NCI-H2029 treated with DMSO at 0.1 percent for 48 hours (cell line): ENCODE measurements at regions not wholly inside any gene's neighbourhood (a gene's known extent, or its start where the extent isn't known, plus 50 kb on each side); places are given as distances from the start of the nearest gene placed in this dataset.
A peak's percentile ranks its signal among the peaks of the same experiment; 100 is the strongest.

Experiments
- DNase-seq: peaks from one replicate; lab custom pipeline; 2025; lab: John Stamatoyannopoulos, UW

DNA sequence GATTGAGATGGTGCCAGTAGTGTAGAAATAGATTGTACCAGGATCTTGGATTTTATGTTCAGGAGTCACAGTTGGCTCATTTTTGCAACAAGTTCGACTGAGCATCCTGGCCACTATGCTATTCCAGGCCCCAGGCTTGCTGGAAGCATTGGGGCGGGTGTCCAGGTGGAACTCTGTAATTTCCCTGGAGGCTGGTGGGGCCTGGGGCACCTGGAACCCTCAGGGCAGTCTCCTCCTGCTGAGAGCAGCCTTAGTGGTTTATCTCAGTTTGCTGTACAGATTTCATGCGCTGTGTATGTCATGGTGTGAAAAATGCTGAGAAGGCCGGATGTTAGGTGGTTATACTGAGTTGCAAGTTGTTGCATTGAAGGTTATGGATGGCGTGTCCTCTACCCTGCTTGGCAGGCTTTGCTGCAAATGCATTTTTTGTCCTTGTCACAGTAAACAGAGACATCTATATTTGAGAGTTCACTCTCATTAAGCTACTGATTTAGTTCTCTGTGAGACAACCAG is 135.1 kb upstream of the MYLIP start:
- DNase-seq, result no peak

DNA sequence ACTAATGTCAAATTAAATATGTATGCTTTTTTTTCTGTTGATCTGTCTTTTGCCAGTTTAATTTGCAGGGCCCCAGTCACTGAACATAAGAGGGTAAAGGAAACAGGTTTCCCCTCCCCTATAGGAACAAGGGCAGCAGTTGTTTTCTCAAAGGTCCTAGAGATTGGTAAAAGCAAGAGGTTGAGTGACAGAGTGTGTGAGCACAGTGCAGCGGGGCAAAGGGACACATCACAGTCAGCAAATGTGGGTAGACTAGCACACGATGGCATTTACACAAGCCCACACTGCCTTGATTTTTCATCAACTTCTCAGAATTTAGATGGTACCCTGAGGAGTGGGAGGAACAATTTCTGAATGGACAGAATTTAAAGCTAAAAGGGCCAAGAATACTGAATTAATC is 138.7 kb upstream of the MYLIP start:
- peak; percentile 86 for DNase-seq

DNA sequence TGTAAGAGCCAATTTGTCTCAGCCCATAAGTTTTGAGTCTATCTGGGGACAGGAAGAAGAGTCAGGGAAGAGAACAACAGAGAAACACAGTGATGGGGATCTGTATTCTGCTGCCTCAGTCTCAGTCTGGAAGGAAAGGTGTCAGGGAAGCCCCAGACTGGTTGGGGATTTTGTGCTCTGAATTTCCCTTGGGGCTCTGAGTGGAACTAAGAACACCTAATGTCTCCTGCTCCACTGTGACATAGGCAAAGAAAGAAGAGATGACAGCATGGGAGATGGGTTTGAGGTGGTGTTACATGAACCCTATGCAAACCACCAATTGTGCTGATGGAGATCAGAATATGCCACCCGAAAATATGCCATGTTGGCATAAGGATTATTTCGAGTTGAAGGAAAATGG is 139.5 kb upstream of the MYLIP start:
- DNase-seq, result no peak

DNA sequence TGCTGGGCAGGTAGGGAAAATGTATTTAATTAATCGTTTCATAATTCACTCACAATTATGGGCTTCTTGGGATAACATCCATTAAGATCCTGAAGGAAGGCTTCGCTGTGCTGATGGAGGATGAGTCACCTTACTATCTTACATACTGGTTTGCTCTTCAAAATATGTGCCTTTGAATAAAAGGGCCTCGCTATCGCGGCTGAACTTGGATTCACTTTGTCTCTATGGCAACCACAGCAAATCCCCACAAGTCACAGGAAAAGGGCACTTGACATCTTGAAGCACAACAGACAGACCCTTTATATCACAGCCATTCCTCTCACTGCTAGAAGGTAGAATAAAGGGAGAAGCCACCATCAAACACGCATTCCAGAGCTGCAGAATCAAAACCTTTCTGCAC is 141.3 kb upstream of the MYLIP start:
- peak; percentile 90 for DNase-seq

DNA sequence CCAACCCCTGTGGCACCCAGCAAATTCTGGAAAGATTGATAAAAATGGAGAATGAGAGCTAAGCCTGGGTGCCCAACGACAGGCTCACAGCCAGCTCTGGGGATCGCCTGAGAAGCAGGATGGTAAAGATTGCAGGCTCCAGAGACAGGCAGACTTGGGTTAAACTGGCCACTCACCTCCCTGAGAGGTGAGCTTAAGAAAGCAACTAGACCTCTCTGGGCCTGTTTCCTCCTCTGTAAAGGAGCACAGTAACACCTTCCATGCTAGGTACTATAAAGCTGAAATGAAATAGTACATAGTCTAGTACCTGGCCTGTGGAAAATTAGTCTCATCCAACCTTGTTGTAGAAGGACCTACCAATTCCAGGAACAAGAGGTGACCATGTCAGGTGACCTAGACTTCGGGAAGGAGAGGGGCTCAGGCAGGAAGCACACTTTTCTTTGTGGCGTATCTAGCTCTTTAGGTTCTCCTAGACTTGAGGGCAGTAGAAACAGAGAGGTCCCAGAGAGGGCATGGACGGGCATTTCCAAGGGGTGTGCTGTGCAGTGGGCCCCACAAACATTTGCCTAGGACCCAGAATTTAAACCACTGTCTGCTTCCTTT is 142.8 kb upstream of the MYLIP start:
- no peak for DNase-seq

DNA sequence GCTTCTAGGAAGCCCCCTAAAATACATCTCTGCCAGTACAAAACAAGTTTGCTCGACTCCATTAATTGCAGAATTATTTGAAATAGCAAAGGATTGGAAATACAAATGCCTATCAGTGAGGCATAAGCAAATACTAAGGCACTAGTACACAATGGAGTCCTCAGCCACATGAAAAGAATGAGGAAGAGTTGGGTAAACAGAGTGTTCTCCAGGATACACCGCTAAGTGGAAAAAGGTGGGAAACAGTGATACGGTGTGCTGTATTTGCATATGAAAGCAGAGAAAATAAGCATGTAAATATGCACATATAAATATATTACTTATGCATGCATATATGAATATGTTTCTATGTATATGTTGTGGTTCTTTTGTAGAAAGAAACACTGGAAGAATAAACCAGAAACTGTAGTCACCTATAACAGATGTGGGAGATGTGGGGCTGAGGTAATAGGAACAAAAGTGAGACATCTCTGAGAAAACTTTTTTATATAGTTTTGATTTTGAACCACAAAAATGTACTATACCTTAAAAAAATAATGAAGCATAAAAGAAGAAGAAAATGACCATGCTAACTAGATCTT is 143.4 kb upstream of the MYLIP start:
- peak; percentile 95 for DNase-seq

DNA sequence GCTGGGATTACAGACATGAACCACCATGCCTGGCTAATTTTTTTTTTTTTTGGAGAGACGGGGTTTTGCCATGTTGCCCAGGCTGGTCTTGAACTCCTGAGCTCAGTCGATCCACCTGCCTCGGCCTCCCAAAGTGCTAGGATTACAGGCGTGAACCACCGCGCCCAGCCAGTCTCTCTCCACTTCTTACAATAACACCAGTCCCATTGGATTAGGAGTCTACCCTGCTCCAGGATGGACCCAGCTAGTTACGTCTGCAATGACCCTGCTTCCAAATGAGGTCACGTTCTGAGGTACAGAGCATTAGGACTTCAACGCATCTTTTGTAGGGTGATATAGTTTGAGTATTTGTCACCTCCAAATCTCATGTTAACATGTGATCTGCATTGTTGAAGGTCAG is 146.9 kb upstream of the MYLIP start:
- no peak for DNase-seq

DNA sequence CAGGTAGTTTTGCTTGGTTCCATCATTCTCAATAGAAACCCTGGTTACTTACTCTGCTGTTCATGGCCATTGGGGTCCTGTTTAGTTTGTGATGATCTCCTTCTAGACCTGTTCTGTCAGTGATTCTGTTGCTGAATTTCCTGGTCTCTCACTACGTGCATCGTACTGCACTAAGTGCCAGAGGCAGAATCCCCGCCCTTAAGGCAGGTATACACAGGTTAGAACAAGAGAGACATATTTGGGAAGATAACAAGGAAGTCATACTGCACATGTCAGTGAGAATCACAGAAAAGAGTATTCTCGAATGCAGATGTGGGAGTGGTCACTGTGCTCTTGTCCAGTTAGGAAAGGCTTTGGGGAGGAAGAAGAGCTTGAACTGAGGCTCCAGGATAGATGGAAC is 148.1 kb upstream of the MYLIP start:
- DNase-seq, result no peak

DNA sequence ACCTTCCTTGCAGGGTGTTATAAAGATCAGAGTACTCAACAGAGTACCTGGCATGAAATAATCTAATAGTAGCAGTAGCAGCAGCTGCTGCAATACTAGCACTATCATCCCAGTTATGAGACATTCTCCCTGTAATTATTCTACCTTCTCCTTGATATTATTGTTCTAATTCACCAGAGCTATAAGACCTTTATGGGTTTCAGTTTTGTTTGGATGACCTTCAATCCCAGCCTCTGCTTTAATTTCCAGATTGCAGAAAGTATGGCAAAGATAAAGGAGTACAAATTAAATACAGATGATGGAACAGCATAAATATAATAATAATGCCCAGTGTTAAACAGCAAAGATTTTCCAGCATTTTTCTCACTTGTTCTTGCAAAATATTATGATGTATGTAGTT is 150.5 kb upstream of the MYLIP start:
- DNase-seq, result no peak

DNA sequence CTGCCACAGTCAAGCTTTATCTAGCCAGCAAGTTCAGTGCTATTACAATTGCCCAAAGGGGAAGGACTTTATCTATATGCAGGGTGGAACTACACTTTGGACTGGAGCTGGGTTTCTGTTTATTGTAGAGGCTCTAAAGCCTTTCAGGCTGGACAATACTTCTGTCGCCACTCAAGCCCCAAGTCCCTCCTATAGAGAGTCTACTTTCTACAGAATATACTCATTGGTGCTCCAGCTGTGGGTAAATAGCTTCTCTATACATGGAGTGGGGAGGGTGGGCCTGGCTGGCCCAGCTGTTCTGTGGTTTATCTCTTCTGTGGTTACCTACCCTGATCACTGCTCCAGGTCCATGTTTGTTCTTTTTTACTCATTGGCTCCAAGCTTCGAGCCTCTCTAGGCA is 151.8 kb upstream of the MYLIP start:
- no peak for DNase-seq

DNA sequence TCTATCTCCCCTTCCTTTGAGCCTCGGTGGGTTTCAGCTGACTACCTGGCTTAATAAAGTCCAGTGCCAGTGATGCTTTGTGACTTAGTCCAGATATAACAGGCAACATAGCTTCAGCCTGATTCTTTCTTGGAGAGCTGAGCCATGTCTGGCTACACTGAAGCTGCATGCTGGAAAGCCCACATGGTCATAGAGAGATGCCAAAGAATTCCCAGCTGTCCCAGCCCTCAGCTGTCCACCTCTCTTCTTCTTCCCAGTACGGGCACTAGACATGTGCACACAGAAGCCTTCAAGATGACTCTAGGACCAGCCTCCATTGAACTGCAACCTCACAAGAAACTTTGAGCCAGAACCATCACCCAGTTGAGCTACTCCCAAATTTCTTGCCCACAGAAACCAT is 154.1 kb upstream of the MYLIP start:
- no peak for DNase-seq

DNA sequence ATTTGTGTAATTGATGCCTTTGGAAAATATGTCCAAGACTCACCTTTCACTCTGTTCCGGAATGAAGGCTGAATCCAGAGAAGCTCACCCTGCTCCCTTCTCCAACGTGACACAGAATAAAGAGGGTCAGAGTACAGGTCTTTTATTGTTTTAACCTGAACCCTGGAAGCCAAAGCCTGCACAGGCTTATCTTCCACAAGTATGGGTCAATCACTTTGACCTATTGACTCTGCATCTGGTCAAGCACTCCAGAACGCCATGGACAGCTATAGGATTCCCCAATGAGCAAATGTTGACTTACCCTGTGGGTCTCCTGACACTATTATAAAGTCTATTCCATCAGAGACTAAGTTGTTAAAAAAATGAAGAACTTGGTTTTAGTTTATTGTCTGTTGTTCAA is 158.4 kb upstream of the MYLIP start:
- DNase-seq, result no peak

DNA sequence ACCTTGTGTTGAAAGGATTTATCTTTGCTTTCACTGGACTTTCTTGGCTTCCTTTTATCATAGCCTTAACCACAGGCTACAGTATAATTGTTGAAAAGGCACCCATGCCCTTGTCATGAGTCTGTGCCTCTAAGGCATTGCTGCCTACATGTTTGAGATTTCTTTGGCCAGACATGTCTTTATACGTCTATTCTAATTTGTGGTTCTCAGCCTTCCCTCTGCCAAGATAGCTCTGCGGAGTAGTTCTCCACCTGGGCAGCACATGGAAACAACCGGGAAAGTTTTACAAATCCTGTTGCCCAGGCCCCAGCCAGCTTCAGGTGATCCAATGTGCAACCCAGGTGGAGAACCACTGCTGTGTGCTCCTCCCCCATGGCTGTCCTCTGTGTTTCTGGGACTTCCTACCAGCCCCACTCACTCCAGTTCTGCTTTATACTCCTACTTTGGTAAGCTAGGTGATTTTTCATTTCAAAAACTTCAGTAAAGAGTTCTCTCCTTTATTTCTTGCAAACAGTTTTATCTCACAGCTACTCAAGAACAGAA is 159.6 kb upstream of the MYLIP start:
- no peak for DNase-seq

DNA sequence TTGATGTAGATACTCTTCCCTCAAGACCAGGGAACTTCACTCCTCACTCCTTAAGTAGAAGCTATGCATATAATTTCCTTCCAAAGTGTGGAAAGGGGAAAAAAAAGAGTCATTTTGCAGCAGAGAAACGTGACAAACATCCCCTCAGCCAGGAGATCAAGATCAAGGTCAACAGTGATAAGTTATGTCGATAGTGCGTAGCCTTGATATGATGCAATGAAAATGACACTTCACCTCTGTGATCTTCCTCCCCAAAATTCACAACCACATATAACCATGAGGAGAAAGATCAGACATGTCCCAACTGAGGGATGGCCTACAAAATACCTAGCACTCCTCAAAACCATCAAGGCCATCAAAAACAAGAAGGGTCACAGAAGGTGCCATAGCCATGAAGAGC is 160.4 kb upstream of the MYLIP start:
- no peak for DNase-seq

DNA sequence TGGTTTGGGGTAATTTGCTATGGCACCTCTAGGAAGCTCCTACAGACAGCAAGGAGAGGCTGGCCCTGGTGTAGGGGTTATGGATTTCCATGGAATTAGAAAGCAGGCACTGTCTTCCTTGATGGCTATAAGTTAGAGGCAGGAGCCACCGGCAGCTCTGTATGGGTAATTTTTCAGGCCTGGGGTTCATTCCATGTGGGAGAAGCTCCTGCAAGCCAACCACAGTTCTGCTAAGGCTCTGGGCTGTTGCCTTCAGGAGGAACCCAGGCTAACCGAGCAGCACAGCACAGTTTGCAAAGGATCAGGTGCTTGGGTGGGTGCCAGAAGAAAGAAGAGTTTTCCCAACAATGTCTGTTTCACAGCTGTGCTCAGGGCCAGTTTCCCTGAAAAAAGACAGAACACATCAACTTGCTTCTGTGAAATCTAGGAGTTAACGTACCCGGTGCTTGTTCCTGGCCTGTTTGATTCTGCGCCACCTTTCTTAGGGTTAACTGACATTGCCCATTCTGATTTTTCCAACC is 162.8 kb upstream of the MYLIP start:
- DNase-seq, result no peak

DNA sequence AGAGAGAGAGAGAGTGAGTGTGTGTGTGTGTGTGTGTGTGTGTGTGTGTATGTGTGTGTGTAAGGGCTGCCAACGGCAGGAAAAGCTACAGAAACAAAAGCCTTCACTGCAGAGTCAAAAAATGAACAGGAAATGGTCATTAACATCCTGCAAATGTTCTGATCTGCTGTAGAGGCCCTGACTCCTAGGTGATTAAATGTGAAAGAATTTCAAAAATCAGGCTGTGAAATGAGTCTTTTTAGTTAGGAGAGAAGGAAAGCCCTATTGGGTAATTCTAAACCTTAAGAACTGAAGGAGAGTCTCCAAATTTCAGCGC is 166.5 kb upstream of the MYLIP start:
- no peak for DNase-seq

DNA sequence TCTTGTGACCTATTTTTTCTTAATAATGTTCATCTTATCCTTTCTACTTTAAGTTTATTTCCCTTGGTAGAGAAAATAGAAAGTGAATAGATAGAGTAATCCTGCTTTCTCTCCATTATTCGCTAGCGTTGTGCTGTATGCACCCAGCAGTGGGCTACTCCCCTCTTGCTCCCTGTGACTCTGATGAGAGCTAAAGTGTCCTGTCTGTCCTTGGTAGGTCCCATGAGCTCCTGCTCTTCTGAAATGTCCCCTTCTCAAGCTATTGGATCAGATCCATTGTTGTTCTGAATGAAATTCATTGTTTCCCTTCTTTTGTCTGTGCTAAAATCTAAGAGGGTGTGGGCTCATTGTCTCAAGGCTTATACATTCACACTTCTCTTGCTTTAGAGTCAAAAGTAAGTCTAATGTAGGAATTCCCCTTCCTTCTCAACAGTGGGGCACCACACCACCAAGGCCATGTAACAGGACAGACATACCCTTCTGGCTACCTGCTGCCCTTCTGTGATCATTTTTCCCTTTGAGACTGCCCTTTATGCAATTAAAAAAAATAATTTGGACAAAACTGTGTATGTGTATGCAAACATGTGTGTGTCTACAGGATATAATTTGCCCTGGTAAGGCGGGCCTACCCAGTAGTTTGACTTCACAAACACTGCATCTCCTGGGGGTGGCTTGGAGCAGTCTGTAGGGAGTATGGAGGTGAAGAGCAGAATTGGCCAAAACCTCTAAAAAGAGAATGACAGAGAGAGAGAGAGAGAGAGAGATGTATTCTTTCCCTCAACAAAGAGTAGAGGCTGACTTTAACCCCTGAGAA is 167.0 kb upstream of the MYLIP start:
- no peak for DNase-seq

DNA sequence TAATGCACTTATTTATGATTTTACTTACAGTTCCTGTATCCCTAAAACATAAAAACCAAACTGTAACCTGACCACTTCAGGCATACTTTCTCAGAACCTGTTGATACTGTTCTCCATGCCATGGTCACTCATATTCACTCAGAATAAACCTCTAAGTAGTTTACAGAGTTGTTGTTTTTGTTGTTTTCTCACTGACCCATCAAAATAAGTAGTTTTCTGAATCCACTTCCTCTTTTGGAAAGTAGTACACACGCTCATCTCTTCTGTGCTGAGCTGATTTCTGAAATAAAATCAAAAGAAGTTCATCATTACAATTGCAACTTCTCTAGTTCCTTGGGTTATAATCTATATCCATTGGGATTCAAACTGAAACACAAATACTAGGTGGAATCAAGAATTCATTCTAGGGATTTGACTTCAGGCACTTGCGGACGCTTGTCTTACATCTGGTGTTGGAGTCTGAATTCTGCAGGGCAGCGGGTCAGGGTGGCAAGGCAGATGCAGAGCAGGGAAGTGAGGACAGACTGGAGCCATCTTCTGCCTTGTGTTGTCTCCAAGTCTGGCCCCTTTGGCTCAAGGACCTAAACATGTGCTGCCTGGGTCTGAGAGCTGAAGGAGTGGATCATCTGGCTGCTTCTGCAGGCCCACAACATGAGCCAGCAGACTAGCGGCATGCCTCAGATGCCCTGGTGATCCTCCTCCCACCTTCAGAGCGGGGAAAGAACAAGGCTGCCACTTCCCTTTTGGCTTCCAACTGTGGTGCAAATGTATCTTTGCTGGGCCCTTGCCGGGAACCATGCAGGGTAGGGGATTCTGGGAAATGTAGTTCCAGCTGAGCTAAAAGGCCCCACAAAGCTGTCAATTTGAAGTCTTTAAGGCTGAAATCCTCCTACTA is 167.9 kb upstream of the MYLIP start:
- DNase-seq, result no peak

DNA sequence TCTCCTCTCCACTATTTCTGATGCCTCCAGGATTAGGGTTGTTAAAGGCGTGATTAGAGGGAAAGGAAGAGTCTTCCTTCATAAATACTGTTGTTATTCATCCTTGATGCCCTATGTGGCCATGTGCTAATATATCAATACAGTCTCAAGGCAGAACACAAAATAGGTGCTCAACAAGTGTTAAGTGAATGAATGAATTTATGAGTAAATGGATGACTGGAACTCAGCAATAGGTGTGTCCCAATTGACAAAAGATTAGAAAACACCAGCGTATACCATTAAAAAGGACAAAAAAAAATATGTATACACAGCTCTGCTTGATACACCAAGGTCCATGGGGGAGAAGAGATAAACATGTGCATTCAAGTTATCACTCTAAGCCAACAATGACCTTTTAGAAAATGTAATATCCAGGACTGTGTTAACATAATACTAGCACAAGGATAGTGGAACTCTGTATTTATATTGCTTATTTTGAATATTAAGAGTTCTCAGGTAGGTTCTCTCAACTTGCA is 171.2 kb upstream of the MYLIP start:
- DNase-seq, result no peak

DNA sequence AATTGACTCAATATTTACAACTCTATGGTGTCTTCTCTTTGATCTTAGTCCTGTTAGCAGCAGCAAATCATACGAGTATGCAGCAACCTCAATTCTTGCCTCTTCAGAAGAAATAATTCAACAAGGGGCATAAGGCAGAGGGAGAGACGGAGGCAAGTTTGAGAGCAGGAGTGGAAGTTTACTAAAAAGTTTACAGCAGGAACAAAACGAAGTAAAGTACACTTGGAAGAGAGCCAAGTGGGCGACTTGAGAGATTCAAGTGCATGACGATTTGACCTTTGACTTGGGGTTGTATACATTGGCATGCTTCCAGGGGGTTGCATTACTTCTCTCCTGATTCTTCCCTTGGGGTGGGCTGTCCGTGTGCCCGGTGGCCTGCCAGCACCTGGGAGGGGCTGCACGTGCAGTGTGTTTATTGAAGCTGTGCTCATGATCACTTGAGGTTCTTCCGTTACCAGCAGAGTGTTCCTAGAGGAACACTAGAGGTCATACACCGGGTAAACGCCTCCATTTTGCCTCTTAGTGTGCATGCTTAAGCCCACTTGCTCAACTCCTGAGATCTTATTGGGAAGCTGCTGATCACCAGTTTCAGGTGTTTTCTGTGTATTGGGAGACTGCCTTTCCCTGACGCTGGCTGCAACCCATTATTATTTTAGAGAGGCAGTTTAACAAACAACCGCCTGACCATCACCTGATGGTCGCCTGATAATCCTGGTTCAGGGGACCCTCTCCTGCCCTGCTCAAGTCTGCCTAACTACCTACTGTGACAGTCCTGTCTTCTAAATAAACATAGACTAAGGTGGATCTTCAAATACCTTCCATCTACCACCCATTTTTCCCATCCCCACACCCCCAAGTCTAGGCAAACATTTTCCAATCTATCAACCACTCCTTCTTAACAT is 172.4 kb upstream of the MYLIP start:
- peak; percentile 83 for DNase-seq

DNA sequence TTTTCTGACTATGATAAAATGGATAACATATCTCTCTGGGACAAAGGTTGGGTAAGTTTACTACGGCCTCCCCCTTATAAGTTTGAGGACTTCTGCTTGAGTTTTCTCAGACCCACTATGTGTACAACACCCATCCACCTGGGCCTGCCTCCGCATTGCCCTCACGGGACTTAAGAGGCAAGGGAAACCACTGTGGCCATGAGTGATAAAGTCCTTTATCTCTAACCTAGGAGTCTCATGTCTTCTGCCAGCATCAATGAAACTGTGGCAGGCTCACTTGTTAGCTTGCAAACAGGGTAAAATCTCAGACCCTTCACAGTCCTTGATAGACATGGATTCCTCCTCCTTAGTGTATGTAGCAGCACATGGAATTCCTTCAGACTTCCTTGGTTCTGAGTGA is 173.4 kb upstream of the MYLIP start:
- no peak for DNase-seq
